SJCRH30 (cell line): ENCODE measurements at regions not wholly inside any gene's neighbourhood (a gene's known extent, or its start where the extent isn't known, plus 50 kb on each side); places are given as distances from the start of the nearest gene placed in this dataset.

Experiments used
- DNase-seq, 2 experiments: peaks; one replicate each; pipeline ENCODE4 v3.0.0-alpha.2; 2015 to 2020
- H3K27ac ChIP-seq: fragments of 250-450 bp; sonication (Bioruptor Pico); 2 replicates; pipeline ENCODE4 v1.5.1; 2020; ENCODE audit warnings: mild to moderate bottlenecking, moderate library complexity
- H3K27me3 ChIP-seq: fragments of 250-450 bp; sonication (Bioruptor Pico); 2 replicates; pipeline ENCODE4 v1.5.1; 2020; ENCODE audit warnings: mild to moderate bottlenecking, moderate library complexity
- H3K36me3 ChIP-seq: fragments of 250-450 bp; sonication (Bioruptor Pico); 2 replicates; pipeline ENCODE4 v1.5.1; 2020; ENCODE audit warnings: mild to moderate bottlenecking, moderate library complexity
- H3K4me1 ChIP-seq: fragments of 250-450 bp; sonication (Bioruptor Pico); 2 replicates; pipeline ENCODE4 v1.5.1; 2020; ENCODE audit warnings: mild to moderate bottlenecking, moderate library complexity
- H3K4me3 ChIP-seq: fragments of 250-450 bp; sonication (Bioruptor Pico); 2 replicates; pipeline ENCODE4 v1.5.1; 2020; ENCODE audit warnings: mild to moderate bottlenecking, moderate library complexity
- H3K9me3 ChIP-seq: fragments of 250-450 bp; sonication (Bioruptor Pico); replicated peaks from 2 replicates; pipeline ENCODE4 v1.5.1; 2020; ENCODE audit warnings: mild to moderate bottlenecking, moderate library complexity

DNA sequence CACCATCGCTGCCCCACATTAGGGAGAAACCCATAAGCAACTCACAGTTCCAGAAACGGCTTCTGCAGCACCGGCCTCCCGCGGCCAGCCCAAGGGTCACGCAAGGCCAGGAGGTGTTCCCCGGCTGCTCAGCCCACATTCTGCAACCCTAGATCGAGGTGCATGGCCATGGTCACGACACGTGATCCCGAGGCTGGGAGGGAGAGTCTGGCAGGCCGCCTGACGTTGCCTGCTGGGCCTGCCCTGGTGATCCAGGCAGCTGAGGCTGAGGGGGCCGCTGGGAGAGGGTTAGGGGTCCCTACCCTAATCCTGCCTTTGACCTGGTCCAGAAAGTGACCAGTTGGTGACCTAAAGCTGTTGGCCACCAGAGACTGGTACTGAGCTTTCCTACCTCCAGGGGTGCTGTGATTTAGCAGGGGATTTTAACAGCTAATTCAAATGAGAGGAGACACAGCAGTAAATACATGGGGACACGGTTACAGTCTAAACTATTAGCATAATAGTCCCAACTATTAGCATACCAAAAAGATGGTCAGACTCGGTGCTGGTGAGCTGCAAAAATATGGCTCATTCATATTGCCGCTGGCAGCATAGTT, 97.4 kb upstream of the CIBAR2 start:
- Histone ChIP-seq H3K27me3 (no peaks in the 10 kb centered on the region), H3K4me1 (peaks cover 15% of the 10 kb centered on the region), H3K36me3 (0 out of 2 replicates have a peak, but pooled peaks cover 3% of the 10 kb centered on the region), H3K4me3 (no peak overlapping the region), H3K9me3 (no peaks in the 10 kb centered on the region), H3K27ac (no peak overlapping the region)
- no peak for DNase-seq

DNA sequence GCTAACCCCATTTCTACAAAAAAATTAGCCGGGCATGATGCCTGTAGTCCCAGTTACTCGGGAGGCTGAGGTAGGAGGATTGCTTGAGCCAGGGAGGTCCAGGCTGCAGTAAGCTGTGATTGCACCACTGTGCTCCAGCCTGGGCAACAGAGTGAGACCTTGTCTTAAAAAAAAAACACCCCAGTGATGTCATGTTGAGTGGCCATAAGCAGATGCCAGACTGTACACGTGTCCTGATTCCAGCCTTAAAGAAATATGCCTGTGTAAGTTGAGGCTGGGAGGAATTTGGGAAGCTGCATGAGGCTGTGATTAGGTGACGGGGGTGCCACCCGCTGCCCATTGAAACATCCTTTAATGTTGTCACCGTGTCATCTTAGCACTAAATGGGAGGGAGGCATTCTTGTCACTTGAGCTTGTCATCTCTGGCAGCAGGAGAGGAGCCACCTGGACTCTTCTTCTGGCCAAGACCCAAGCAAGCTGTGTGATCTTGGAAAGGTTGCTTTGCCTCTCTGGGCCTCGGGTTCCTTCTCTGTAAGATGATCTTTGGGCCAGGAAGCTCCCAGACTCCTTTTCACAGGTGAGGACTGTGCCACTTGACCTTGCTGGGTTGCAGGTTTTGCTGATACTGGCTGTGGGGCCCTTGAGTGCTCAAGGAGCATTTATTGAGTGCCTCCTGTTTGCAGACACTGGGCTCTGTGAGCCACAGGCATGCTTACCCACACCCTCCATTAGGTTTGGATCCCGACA, 98.3 kb upstream of the CIBAR2 start:
- no peak overlapping the region for H3K4me3 ChIP-seq
- DNase-seq = no peak
- 0 out of 2 replicates have a peak, but pooled peaks cover 3% of the 10 kb centered on the region for H3K36me3 ChIP-seq
- H3K4me1 ChIP-seq = peaks cover 15% of the 10 kb centered on the region
- no peaks in the 10 kb centered on the region for H3K9me3 ChIP-seq
- no peaks in the 10 kb centered on the region for H3K27me3 ChIP-seq
- H3K27ac ChIP-seq = no peak overlapping the region

DNA sequence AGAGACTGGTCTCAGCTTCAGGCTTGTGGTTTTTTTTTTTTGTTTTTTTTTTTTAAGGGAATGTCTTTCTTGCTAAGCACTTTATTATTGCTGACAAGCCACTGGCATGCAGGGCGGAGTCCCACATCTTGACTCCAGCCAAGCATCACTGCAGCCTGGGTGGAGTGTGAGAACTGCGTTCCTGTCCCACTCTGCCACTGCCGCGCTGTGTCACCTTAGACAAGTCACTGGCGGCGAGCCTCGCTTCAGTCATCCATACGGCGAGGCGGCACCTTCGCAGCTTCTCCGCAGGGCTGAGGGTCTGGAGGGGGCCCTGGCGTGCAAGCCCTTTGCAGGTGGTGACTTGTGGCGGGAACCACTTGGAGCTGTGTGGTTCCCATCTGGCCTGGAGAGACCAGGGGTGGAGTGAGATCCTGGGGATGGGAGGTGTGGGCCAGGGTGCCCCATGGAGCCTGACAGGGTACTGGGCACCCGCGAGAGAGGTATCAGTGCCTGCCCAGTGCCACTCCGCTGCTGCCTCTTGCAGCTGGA, 99.1 kb upstream of the CIBAR2 start:
- no peak for DNase-seq
- Histone ChIP-seq H3K36me3 (0 out of 2 replicates have a peak, but pooled peaks cover 3% of the 10 kb centered on the region), H3K4me3 (no peak overlapping the region), H3K27ac (no peak overlapping the region), H3K9me3 (no peaks in the 10 kb centered on the region), H3K4me1 (peaks cover 8% of the 10 kb centered on the region), H3K27me3 (no peaks in the 10 kb centered on the region)

DNA sequence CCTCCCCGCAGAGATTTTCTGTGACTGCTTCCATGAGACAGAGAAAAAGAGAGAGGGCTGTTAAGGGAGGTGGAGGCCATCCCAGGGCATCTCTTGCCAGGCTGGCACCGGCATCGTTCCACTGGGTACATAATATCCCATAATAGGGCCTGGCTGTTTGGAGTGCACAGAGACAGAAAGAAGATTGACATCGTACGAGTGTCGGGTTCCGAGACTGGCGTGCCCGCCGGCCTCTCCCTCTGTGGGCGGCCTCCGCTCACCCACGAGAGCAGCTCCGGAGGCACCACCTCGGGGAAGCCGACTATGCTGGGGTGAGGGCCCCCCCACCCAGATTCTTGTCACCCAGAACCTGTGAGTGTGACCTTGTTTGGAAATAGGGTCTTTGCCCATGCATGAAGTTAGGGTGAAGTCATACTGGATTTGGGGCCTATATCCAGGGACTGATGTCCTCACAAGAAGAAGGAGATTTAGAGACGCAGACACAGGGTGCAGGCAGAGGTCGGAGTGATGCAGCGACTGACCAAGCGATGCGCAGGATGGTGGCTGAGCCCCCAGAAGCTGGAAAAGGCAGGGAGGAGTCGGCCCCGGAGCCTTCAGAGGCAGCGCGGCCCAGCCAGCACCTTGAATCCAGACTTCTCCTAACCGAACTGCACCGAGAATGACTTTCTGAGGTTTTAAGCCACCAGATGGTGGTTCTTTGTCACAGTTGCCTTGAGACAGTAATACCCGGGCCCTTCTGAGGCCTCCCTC, 101.8 kb upstream of the CIBAR2 start:
- Histone ChIP-seq H3K4me1 (peaks cover under 1% of the 10 kb centered on the region; the same call in 1 of the 2 replicates), H3K27me3 (no peaks in the 10 kb centered on the region), H3K27ac (no peak overlapping the region)

DNA sequence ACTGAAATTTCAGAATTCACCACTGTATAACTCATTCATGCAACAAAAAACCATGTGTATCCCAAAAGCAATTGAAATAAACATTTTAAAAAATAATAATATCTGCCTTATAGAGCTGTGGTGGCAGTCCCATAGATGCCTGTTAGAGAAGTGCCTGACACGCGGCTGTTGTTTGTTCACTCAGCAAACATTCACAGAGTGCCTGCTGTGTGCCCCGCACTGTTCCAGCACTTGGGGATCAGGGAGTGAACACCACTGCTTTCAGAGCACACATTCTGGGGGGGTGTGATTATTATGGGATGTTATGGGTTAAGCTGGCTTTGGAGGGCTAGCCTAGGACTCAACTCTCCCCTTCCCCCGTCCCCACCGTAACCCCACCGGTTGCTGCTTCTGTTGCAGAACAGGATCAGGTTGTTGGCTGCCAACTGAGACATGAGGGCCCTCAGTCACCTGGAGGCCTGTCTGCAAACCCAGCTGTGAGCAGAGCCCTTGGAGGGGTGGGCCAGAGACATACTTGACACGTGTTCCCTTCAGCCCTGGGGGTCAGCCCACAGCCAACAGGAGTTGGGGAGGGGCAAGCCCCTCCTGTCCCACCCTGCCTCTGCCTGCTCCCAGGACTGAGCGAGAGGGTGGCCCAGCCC, 103.3 kb upstream of the CIBAR2 start:
- H3K4me1 ChIP-seq = peaks cover 12% of the 10 kb centered on the region
- H3K9me3 ChIP-seq = no peaks in the 10 kb centered on the region

More for the DNA sequence above, 101.8 kb upstream of the CIBAR2 start:
- no peaks in the 10 kb centered on the region for H3K9me3 ChIP-seq
- no peak for DNase-seq
- no peaks in the 10 kb centered on the region for H3K36me3 ChIP-seq
- no peak overlapping the region for H3K4me3 ChIP-seq

DNA sequence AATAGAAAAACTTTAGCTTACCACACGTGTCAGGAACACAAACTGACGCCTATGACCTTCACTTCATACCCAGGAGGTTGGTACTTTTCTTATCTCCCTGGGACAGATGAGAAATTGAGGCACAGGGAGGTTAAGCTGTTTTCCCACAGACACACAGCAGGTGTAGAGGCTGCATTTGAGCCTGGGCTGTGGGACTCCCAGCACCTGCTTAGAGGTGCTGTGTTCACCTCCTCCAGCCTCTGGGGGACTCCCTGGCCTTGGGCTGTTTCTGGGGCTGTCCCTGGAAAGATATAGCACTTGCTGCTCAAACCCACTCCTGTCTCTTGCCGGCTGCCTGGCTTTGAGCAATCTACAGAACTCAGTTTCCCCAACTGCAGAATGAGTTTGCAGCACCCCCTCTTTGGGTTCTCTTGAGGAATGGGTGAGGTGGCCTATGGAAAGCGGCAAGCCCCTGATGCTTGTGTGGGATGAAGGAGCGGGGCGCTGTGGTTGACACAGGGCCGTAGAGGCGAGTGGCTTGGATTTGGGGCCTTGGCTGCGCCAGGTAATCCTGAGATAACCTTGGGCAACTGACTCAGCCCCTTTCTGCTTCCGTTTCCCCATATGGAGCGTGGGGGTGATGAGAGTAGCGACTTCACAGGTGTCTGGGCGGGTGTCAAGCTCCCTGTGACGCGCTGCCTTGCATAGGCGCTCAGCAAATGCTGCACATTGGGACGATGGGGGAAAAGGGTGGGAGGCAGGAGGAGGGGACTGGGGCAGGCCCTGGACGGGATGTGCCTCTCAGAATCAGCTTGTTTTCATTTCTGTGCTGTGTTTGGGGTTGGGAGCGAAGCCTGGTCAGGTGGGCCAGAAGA, 104.5 kb upstream of the CIBAR2 start:
- peaks cover 21% of the 10 kb centered on the region for H3K4me1 ChIP-seq
- no peaks in the 10 kb centered on the region for H3K9me3 ChIP-seq
- no peaks in the 10 kb centered on the region for H3K27me3 ChIP-seq
- H3K36me3 ChIP-seq = no peaks in the 10 kb centered on the region
- no peak overlapping the region for H3K27ac ChIP-seq
- no peak overlapping the region for H3K4me3 ChIP-seq
- DNase-seq = no peak

More for the DNA sequence above, 103.3 kb upstream of the CIBAR2 start:
- H3K27me3 ChIP-seq = no peaks in the 10 kb centered on the region
- no peaks in the 10 kb centered on the region for H3K36me3 ChIP-seq
- no peak for DNase-seq
- H3K27ac ChIP-seq = no peak overlapping the region
- H3K4me3 ChIP-seq = no peak overlapping the region

DNA sequence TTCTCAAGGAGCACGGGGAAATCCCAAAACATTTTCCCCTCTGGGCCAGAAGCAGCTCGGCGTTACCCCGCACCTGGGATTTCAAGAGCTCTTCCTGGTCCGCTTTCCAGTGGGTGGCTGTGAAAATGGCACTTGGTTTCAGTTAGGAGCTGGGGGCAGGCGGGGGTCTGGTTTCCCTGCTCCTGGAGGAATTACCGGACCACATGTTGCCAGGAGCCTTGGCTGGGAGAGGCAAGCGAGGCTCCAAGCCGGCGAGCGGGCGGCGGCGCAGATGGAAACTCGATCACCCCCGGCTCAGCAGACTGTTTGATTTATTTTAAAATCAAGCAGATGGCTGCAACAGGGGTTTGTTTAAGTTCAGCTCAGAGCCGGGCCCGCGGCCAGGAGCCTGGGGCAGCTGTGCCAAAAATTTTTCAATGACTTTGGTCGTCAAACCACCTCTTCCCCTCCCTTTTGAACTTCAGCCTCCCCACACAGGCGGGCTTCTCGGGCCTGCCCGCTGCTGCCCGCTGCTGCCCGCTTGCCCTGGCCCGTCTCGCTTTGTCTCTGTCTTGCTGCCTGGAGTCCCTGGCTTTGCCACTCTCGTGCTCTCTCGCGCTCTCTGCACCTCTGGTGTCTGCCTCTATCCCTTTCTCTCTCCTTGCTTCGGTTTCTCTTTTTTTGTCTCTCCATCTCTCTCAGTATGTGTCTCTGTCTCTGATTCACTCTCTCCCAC, 108.0 kb upstream of the CIBAR2 start:
- Histone ChIP-seq H3K9me3 (no peaks in the 10 kb centered on the region), H3K4me3 (peak overlapping the region; percentile 33), H3K4me1 (peaks cover 26% of the 10 kb centered on the region), H3K27me3 (no peaks in the 10 kb centered on the region), H3K36me3 (peaks cover 7% of the 10 kb centered on the region; the same call in 1 of the 2 replicates), H3K27ac (peak overlapping the region; percentile 83)
- peak; percentile 91 for DNase-seq

DNA sequence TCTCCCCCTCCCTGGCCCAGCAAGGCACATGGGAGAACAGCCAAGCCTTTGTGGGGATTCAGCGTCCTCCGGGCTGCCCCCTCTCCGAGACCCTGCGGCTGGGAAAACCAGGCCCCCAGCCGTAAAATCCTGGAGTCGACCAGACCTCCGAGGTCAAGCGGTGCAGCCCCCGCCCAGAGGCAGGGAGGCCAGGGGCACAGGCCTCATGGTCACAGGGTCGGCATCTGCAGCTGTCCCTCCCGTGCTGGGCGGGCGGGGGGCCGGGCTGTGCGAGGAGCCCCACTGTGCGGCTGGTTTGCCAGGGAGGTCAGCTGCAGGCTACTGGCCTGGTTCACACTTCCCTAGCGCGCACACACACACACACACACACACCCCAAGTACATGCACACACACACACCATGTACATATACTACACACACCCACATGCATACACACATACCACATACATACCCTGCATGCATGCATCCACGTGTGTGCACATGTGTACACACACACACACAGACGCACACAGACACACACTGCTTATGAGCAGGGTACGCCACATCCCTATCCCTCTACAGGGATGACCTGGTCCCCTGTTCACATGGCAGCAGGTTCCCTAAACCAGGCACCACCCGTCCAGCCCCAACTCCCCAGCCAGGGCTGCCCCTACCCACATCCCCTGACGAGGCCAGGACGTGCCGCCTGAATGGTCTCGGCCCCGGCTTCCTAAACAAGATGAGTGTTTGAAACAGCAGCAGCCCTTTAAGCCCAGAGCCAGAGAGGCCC, 108.9 kb upstream of the CIBAR2 start:
- Histone ChIP-seq H3K27ac (peak overlapping the region; percentile 83), H3K27me3 (no peaks in the 10 kb centered on the region), H3K36me3 (peaks cover 7% of the 10 kb centered on the region; the same call in 1 of the 2 replicates), H3K4me1 (peaks cover 26% of the 10 kb centered on the region), H3K9me3 (no peaks in the 10 kb centered on the region), H3K4me3 (no peak overlapping the region)
- peak; percentile 59 to 66 for DNase-seq

DNA sequence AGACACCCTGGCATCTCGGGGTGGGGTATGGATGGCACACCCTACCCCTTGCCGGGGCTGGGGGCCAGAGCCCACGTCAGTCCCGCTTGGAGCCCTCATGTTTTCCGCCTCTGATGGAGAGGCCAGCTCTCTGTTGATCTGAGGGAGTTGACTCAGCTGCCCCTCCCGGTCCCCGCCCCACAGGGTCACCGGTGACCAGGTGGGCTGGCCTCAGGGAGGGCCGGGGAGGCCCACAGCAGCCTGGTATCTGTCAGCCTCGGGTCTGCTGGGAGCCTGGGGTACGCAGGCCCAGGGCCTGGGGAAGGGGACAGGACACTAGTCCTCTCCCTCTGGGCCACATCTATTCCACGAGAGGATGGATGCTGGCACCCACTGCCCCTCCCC, 109.5 kb upstream of the CIBAR2 start:
- H3K27ac ChIP-seq = no peak overlapping the region
- no peak overlapping the region for H3K4me3 ChIP-seq
- peaks cover 26% of the 10 kb centered on the region for H3K4me1 ChIP-seq
- H3K9me3 ChIP-seq = no peaks in the 10 kb centered on the region
- no peaks in the 10 kb centered on the region for H3K27me3 ChIP-seq
- H3K36me3 ChIP-seq = peaks cover 7% of the 10 kb centered on the region; the same call in 1 of the 2 replicates
- DNase-seq = no peak

DNA sequence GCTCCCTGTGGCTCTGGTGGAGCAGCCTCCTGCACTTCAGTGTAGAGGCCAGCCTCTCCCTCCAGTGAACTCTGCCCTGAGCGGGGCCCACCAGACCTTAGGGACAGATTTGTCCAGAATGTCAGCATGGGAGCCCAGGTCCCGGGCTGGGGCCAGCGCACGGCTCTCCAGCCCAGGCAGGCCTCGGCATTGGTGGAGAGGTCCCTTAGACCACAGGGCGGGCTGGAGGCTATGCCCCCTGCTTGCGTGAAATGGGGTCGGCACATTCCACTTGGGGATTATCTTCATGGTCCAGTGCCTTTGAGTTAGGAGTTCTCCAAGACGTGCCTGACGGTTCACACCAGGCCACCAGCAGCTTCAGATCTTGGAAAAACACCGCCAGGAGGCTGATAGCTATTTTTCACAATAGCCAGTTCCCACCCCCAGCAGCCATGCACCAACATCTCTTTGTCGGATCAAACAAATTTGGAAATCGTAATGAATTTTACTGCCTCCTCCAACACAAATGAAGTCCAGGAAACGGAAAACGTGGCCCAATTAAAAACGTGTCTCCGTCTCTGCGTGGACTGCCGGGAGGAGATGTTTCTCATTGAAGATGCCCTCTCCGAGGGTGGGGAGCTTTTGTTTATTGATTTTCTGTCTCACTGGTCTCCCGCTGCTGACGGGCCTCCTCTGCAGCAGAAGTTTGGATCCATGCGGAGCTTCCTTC, 110.0 kb upstream of the CIBAR2 start:
- no peak for DNase-seq
- Histone ChIP-seq H3K9me3 (no peaks in the 10 kb centered on the region), H3K4me1 (peaks cover 28% of the 10 kb centered on the region), H3K27ac (no peak overlapping the region), H3K4me3 (no peak overlapping the region), H3K36me3 (peaks cover 7% of the 10 kb centered on the region; the same call in 1 of the 2 replicates), H3K27me3 (no peaks in the 10 kb centered on the region)

DNA sequence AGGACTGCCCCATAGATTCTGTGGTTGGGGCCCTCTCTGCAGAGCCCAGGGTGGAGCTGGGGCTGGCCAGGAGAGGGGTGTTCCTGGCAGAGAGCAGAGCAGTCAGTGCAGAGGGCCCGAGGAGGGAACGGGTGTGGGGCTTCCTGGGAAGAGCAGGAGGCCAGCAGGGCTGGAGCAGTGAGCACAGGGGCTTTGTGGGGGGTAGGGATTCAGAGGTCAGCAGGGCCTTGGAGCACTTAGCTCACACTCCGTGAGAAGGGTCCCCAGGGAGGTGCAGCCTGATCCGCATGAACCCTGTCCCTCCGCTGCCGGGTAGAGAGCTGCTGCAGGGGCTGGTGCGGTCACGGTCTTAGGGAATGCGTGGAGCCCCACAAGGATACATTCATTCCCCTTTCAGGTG, 113.0 kb upstream of the CIBAR2 start:
- peaks cover 7% of the 10 kb centered on the region; the same call in 1 of the 2 replicates for H3K36me3 ChIP-seq
- no peaks in the 10 kb centered on the region for H3K9me3 ChIP-seq
- no peak overlapping the region for H3K27ac ChIP-seq
- DNase-seq = no peak
- H3K4me1 ChIP-seq = peaks cover 29% of the 10 kb centered on the region
- no peaks in the 10 kb centered on the region for H3K27me3 ChIP-seq
- H3K4me3 ChIP-seq = no peak overlapping the region

DNA sequence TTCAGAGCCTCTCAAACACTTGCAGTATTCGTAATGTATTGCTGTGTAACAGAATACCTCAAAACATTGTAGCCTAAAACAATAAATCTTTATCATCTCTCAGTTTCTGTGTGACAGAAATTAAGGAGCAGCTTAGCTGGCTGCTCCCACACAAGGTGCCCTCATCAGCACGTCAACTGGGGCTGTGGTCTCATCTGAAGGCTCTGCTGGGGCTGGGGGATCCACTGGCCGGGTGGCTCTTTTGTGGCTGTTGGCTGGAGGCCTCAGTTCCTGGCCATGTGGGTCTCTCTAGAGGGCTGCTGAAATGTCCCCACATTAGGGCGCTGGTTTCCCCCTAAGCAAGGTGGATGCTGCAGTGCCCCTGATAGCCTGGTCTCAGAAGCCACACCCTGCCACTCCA, 113.4 kb upstream of the CIBAR2 start:
- H3K27ac ChIP-seq = no peak overlapping the region
- peaks cover 27% of the 10 kb centered on the region for H3K4me1 ChIP-seq
- peaks cover 7% of the 10 kb centered on the region; the same call in 1 of the 2 replicates for H3K36me3 ChIP-seq
- DNase-seq = no peak
- no peak overlapping the region for H3K4me3 ChIP-seq
- H3K9me3 ChIP-seq = no peaks in the 10 kb centered on the region
- H3K27me3 ChIP-seq = no peaks in the 10 kb centered on the region
